ENCODE measurements at regions not wholly inside any gene's neighbourhood (a gene's known extent, or its start where the extent isn't known, plus 50 kb on each side); places are given as distances from the start of the nearest gene placed in this dataset.
A peak's percentile ranks its signal among the peaks of the same experiment; 100 is the strongest.
"Not testable (repeated sequence)": the region's sequence is repeated elsewhere in the genome, so short reads cannot be mapped to it uniquely, and the experiment has no call there.

DNA sequence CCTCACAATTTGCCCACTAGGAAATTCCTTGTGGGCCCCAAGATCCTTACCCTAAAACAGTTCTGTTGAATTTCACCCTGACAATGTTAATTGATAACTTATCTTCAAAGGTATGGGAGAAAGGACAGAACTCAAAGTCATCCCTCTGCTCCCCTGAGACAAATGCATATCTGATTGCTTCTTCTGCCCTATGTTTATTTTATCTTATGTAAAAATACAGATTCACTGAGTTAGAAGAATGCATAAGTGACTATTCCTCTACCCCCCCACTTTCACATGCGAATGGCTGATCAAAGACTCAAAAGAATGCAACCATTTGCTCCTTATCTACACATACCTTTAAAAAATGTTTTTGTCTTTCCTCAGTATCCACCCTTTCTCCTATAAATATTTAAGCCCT, 235.7 kb upstream of the SEMA3C start:
- Histone ChIP-seq H3K36me3 (replicated peaks in 1 of 2) (no peaks in the 10 kb centered on the region), H3K4me1 (replicated peaks in 1 of 2) (no peaks in the 10 kb centered on the region), H3K27ac (no peak overlapping the region), H3K27me3 (no peaks in the 10 kb centered on the region), H3K4me3 (no peak overlapping the region), H3K9me3 (replicated peaks in 1 of 3) (peaks cover 0 to 7% (median 0%) of the 10 kb centered on the region in 3 donors)
- WGBS, 4 donors, result 53 to 77% (median 68%) methylated on average over 1 of the region's 1 CpG
- no peak for DNase-seq
- intact Hi-C loops (cut with DNase I), result no loop called here
- TF ChIP-seq, protein P1, sequence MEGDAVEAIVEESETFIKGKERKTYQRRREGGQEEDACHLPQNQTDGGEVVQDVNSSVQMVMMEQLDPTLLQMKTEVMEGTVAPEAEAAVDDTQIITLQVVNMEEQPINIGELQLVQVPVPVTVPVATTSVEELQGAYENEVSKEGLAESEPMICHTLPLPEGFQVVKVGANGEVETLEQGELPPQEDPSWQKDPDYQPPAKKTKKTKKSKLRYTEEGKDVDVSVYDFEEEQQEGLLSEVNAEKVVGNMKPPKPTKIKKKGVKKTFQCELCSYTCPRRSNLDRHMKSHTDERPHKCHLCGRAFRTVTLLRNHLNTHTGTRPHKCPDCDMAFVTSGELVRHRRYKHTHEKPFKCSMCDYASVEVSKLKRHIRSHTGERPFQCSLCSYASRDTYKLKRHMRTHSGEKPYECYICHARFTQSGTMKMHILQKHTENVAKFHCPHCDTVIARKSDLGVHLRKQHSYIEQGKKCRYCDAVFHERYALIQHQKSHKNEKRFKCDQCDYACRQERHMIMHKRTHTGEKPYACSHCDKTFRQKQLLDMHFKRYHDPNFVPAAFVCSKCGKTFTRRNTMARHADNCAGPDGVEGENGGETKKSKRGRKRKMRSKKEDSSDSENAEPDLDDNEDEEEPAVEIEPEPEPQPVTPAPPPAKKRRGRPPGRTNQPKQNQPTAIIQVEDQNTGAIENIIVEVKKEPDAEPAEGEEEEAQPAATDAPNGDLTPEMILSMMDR (IDR thresholded peaks at IDR 0.05), result no peak
- TF ChIP-seq POLR2A (IDR thresholded peaks at IDR 0.05), result no peak

DNA sequence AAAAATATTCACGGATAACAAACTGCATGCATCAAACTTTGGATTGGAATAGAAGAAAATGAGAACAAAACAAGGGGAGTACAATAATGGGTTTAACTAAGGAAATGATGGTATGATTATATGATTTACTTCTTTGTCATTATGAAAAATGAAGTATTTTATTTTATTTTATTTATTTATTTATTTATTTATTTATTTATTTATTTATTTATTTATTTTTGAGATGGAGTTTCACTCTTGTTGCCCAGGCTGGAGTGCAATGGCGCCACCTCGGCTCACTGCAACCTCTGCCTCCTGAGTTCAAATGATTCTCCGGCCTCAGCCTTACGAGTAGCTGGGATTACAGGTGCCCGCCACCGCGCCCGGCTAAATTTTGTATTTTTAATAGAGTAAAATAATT, 234.1 kb upstream of the SEMA3C start:
- 86 to 96% (median 94%) methylated on average over 9 of the region's 9 CpGs for WGBS, 4 donors
- H3K36me3 ChIP-seq (replicated peaks in 1 of 2); H3K27me3 ChIP-seq; intact Hi-C loops (cut with DNase I); H3K4me1 ChIP-seq (replicated peaks in 1 of 2); H3K27ac ChIP-seq; H3K4me3 ChIP-seq; DNase-seq; H3K9me3 ChIP-seq (replicated peaks in 1 of 3): not testable (repeated sequence)

DNA sequence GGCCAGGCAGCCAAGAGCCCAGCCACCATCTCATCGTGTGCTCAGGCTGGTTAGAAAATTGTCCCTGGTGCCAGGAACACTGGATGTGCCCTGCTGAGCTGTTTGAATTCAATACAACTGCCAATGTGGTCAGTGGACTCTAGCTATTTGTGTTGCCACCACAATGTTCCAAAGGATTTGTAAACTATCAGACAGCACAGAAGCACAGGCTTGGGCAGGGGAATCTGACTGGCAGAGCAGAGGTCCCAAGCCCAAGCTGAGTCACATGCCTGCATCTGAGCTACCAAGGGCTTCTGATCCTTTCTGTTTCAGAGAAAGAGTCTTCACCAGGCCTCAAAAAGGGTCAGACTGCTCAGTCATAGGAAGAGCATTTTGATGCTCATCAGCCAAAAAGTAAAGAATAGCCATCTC, 232.1 kb upstream of the SEMA3C start:
- TF ChIP-seq, protein P1 (IDR thresholded peaks at IDR 0.05), result no peak
- TF ChIP-seq POLR2A (IDR thresholded peaks at IDR 0.05), result no peak
- no peak overlapping the region for H3K27ac ChIP-seq
- no peaks in the 10 kb centered on the region for H3K36me3 ChIP-seq (replicated peaks in 1 of 2)
- 31 to 57% (median 47%) methylated on average over 1 of the region's 1 CpG for WGBS, 4 donors
- H3K27me3 ChIP-seq, result no peaks in the 10 kb centered on the region
- no peak for DNase-seq
- H3K4me3 ChIP-seq, result no peak overlapping the region
- no peaks in the 10 kb centered on the region for H3K9me3 ChIP-seq (replicated peaks in 1 of 3)
- H3K4me1 ChIP-seq (replicated peaks in 1 of 2), result no peaks in the 10 kb centered on the region
- intact Hi-C loops (cut with DNase I), result no loop called here

DNA sequence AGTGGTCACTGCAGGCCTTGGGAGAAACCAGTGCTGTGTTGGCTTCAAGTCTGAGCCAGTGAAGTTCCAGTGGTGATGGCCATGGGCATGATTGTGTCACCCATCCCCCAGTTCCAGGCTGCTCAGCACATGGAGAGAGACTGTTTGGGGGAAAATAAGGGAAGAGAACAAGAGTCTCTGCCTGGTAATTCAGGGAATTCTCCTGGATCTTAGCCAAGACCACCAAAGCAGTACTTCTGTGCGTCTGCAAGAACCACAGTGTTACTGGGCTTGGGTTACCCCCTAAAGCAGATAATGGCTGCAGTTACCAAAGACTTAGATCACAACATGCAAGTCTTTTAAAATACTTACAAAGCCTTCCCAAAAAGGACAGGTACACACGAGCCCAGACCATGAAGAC, 225.0 kb upstream of the SEMA3C start:
- Histone ChIP-seq H3K36me3 (replicated peaks in 1 of 2) (no peaks in the 10 kb centered on the region), H3K4me1 (replicated peaks in 1 of 2) (no peaks in the 10 kb centered on the region), H3K27ac (no peak overlapping the region), H3K9me3 (replicated peaks in 1 of 3) (no peaks in the 10 kb centered on the region), H3K4me3 (no peak overlapping the region), H3K27me3 (no peaks in the 10 kb centered on the region)
- 49 to 63% (median 59%) methylated on average over 2 of the region's 2 CpGs for WGBS, 4 donors
- intact Hi-C loops (cut with DNase I), result no loop called here
- no peak for TF ChIP-seq POLR2A (IDR thresholded peaks at IDR 0.05)
- TF ChIP-seq, protein P1 (IDR thresholded peaks at IDR 0.05), result no peak
- no peak for DNase-seq

DNA sequence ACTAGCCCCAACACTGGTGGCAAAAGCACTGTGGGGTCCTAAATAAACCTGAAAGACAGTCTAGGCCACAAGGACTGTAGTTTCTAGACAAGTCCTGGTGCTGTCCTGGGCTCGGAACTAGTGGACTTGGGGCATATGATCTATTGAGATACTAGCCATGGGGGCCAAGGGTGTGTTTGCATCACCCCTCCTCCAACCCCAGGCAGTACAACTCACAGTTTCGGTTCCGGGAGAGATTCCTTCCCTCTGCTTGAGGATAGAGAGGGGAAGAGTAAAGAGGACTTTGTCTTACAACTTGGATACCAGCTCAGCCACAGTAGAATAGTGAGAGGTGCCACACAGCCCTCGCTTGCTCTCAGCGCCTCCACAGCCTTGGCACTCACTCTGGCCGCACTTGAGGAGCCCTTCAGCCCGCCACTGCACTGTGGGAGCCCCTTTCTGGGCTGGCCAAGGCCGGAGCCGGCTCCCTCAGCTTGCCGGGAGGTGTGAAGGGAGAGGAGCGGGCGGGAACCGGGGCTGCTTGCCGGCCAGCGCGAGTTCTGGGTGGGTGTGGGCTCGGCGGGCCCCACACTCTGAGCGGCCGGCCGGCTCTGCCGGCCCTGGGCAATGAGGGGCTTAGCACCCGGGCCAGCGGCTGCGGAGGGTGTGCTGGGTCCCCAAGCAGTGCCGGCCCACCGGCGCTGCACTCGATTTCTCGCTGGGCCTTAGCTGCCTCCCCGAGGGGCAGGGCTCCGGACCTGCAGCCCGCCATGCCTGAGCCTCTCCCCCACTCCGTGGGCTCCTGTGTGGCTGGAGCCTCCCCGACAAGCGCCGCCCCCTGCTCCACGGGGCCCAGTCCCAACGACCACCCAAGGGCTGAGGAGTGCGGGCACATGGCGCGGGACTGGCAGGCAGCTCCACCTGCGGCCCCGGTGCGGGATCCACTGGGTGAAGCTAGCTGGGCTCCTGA, 222.7 kb upstream of the SEMA3C start:
- H3K4me1 ChIP-seq (replicated peaks in 1 of 2); H3K4me3 ChIP-seq; H3K36me3 ChIP-seq (replicated peaks in 1 of 2); intact Hi-C loops (cut with DNase I); H3K27me3 ChIP-seq; H3K9me3 ChIP-seq (replicated peaks in 1 of 3): not testable (repeated sequence)
- peak overlapping the region in 2 of 5 donors; percentile 30 to 66 for H3K27ac ChIP-seq
- peak in 1 of 7 donors; percentile 17 for DNase-seq
- WGBS, 4 donors, result 79 to 92% (median 91%) methylated on average over 5 to 45 of the region's 45 CpGs

All from adrenal gland (tissue), 9 donors.